ENCODE measurements at regions not wholly inside any gene's neighbourhood (a gene's known extent, or its start where the extent isn't known, plus 50 kb on each side); places are given as distances from the start of the nearest gene placed in this dataset.

- H3K4me1 ChIP-seq (ENCODE audit: insufficient read depth, low read length), result peaks cover 18% of the 10 kb centered on the region
- H3K9me3 ChIP-seq (ENCODE audit: low read length), result no peaks in the 10 kb centered on the region
- H3K4me3 ChIP-seq (ENCODE audit: low read length), result no peak overlapping the region
- H2AFZ ChIP-seq (ENCODE audit: low read depth, low read length), result no peak overlapping the region
- H3K36me3 ChIP-seq (ENCODE audit: insufficient read depth, low read length), result peaks cover 15% of the 10 kb centered on the region
- no peaks in the 10 kb centered on the region for H3K27me3 ChIP-seq (ENCODE audit: insufficient read depth, low read length)
Observed at GRCh38 chr3:159865041-159865579, 123.5 kb upstream of the IL12A start.

- Histone ChIP-seq H3K27me3 (ENCODE audit: insufficient read depth, low read length) (no peaks in the 10 kb centered on the region), H3K36me3 (ENCODE audit: insufficient read depth, low read length) (peaks cover 15% of the 10 kb centered on the region), H3K4me1 (ENCODE audit: insufficient read depth, low read length) (peaks cover 6% of the 10 kb centered on the region), H3K9me3 (ENCODE audit: low read length) (no peaks in the 10 kb centered on the region), H2AFZ (ENCODE audit: low read depth, low read length) (no peak overlapping the region), H3K4me3 (ENCODE audit: low read length) (no peak overlapping the region)
Observed at GRCh38 chr3:159866201-159866746, 122.4 kb upstream of the IL12A start.

- Histone ChIP-seq H3K4me3 (ENCODE audit: low read length) (no peak overlapping the region), H3K4me1 (ENCODE audit: insufficient read depth, low read length) (no peaks in the 10 kb centered on the region), H2AFZ (ENCODE audit: low read depth, low read length) (no peak overlapping the region), H3K36me3 (ENCODE audit: insufficient read depth, low read length) (peaks cover 15% of the 10 kb centered on the region), H3K27me3 (ENCODE audit: insufficient read depth, low read length) (no peaks in the 10 kb centered on the region), H3K9me3 (ENCODE audit: low read length) (no peaks in the 10 kb centered on the region)
Observed at GRCh38 chr3:159867372-159867771, 121.3 kb upstream of the IL12A start.

GRCh38 chr3:159870723-159871122 is 117.9 kb upstream of the IL12A start:
- H2AFZ ChIP-seq (ENCODE audit: low read depth, low read length), result no peak overlapping the region
- peaks cover 15% of the 10 kb centered on the region for H3K36me3 ChIP-seq (ENCODE audit: insufficient read depth, low read length)
- H3K4me1 ChIP-seq (ENCODE audit: insufficient read depth, low read length), result peaks cover 11% of the 10 kb centered on the region
- no peaks in the 10 kb centered on the region for H3K27me3 ChIP-seq (ENCODE audit: insufficient read depth, low read length)
- H3K4me3 ChIP-seq (ENCODE audit: low read length), result no peak overlapping the region
- H3K9me3 ChIP-seq (ENCODE audit: low read length), result no peaks in the 10 kb centered on the region

- H3K9me3 ChIP-seq (ENCODE audit: low read length), result no peaks in the 10 kb centered on the region
- H2AFZ ChIP-seq (ENCODE audit: low read depth, low read length), result no peak overlapping the region
- H3K4me3 ChIP-seq (ENCODE audit: low read length), result no peak overlapping the region
- peaks cover 11% of the 10 kb centered on the region for H3K4me1 ChIP-seq (ENCODE audit: insufficient read depth, low read length)
- no peaks in the 10 kb centered on the region for H3K27me3 ChIP-seq (ENCODE audit: insufficient read depth, low read length)
- H3K36me3 ChIP-seq (ENCODE audit: insufficient read depth, low read length), result peaks cover 9% of the 10 kb centered on the region
Observed at GRCh38 chr3:159872374-159873109, 116.1 kb upstream of the IL12A start.

- H3K27me3 ChIP-seq (ENCODE audit: insufficient read depth, low read length), result no peaks in the 10 kb centered on the region
- no peak overlapping the region for H2AFZ ChIP-seq (ENCODE audit: low read depth, low read length)
- H3K9me3 ChIP-seq (ENCODE audit: low read length), result no peaks in the 10 kb centered on the region
- peaks cover 11% of the 10 kb centered on the region for H3K4me1 ChIP-seq (ENCODE audit: insufficient read depth, low read length)
- H3K36me3 ChIP-seq (ENCODE audit: insufficient read depth, low read length), result peaks cover 2% of the 10 kb centered on the region
- H3K4me3 ChIP-seq (ENCODE audit: low read length), result no peak overlapping the region
Observed at GRCh38 chr3:159875116-159875515, 113.5 kb upstream of the IL12A start.

GRCh38 chr3:159877924-159878323 is 110.7 kb upstream of the IL12A start:
- peaks cover 2% of the 10 kb centered on the region for H3K36me3 ChIP-seq (ENCODE audit: insufficient read depth, low read length)
- H2AFZ ChIP-seq (ENCODE audit: low read depth, low read length), result no peak overlapping the region
- H3K27me3 ChIP-seq (ENCODE audit: insufficient read depth, low read length), result no peaks in the 10 kb centered on the region
- no peaks in the 10 kb centered on the region for H3K9me3 ChIP-seq (ENCODE audit: low read length)
- H3K4me1 ChIP-seq (ENCODE audit: insufficient read depth, low read length), result peaks cover 26% of the 10 kb centered on the region
- no peak overlapping the region for H3K4me3 ChIP-seq (ENCODE audit: low read length)

- Histone ChIP-seq H2AFZ (ENCODE audit: low read depth, low read length) (no peak overlapping the region), H3K4me1 (ENCODE audit: insufficient read depth, low read length) (peaks cover 24% of the 10 kb centered on the region), H3K36me3 (ENCODE audit: insufficient read depth, low read length) (peaks cover 2% of the 10 kb centered on the region), H3K9me3 (ENCODE audit: low read length) (no peaks in the 10 kb centered on the region), H3K27me3 (ENCODE audit: insufficient read depth, low read length) (no peaks in the 10 kb centered on the region), H3K4me3 (ENCODE audit: low read length) (no peak overlapping the region)
Observed at GRCh38 chr3:159879146-159879545, 109.5 kb upstream of the IL12A start.

- Histone ChIP-seq H3K4me3 (ENCODE audit: low read length) (no peak overlapping the region), H3K36me3 (ENCODE audit: insufficient read depth, low read length) (peaks cover 2% of the 10 kb centered on the region)
Observed at GRCh38 chr3:159879598-159879997, 109.0 kb upstream of the IL12A start.

GRCh38 chr3:159881208-159881607 is 107.4 kb upstream of the IL12A start:
- peaks cover 2% of the 10 kb centered on the region for H3K36me3 ChIP-seq (ENCODE audit: insufficient read depth, low read length)
- no peaks in the 10 kb centered on the region for H3K9me3 ChIP-seq (ENCODE audit: low read length)
- H3K4me3 ChIP-seq (ENCODE audit: low read length), result no peak overlapping the region
- no peak overlapping the region for H2AFZ ChIP-seq (ENCODE audit: low read depth, low read length)
- H3K27me3 ChIP-seq (ENCODE audit: insufficient read depth, low read length), result no peaks in the 10 kb centered on the region
- peaks cover 22% of the 10 kb centered on the region for H3K4me1 ChIP-seq (ENCODE audit: insufficient read depth, low read length)

More at GRCh38 chr3:159879598-159879997, 109.0 kb upstream of the IL12A start:
- Histone ChIP-seq H2AFZ (ENCODE audit: low read depth, low read length) (no peak overlapping the region), H3K9me3 (ENCODE audit: low read length) (no peaks in the 10 kb centered on the region), H3K27me3 (ENCODE audit: insufficient read depth, low read length) (no peaks in the 10 kb centered on the region), H3K4me1 (ENCODE audit: insufficient read depth, low read length) (peaks cover 22% of the 10 kb centered on the region)

GRCh38 chr3:159881828-159882309 is 106.8 kb upstream of the IL12A start:
- peaks cover 22% of the 10 kb centered on the region for H3K4me1 ChIP-seq (ENCODE audit: insufficient read depth, low read length)
- peaks cover 2% of the 10 kb centered on the region for H3K36me3 ChIP-seq (ENCODE audit: insufficient read depth, low read length)
- H2AFZ ChIP-seq (ENCODE audit: low read depth, low read length), result no peak overlapping the region

GRCh38 chr3:159882367-159882766 is 106.3 kb upstream of the IL12A start:
- Histone ChIP-seq H3K4me3 (ENCODE audit: low read length) (no peak overlapping the region), H3K27me3 (ENCODE audit: insufficient read depth, low read length) (no peaks in the 10 kb centered on the region), H3K4me1 (ENCODE audit: insufficient read depth, low read length) (peaks cover 22% of the 10 kb centered on the region), H2AFZ (ENCODE audit: low read depth, low read length) (no peak overlapping the region), H3K9me3 (ENCODE audit: low read length) (no peaks in the 10 kb centered on the region), H3K36me3 (ENCODE audit: insufficient read depth, low read length) (peaks cover under 1% of the 10 kb centered on the region)

More at GRCh38 chr3:159881828-159882309, 106.8 kb upstream of the IL12A start:
- Histone ChIP-seq H3K9me3 (ENCODE audit: low read length) (no peaks in the 10 kb centered on the region), H3K4me3 (ENCODE audit: low read length) (no peak overlapping the region), H3K27me3 (ENCODE audit: insufficient read depth, low read length) (no peaks in the 10 kb centered on the region)

Measured in neuron (in vitro differentiated cells).